ENCODE measurements at regions not wholly inside any gene's neighbourhood (a gene's known extent, or its start where the extent isn't known, plus 50 kb on each side); places are given as distances from the start of the nearest gene placed in this dataset.
A peak's percentile ranks its signal among the peaks of the same experiment; 100 is the strongest.

DNA sequence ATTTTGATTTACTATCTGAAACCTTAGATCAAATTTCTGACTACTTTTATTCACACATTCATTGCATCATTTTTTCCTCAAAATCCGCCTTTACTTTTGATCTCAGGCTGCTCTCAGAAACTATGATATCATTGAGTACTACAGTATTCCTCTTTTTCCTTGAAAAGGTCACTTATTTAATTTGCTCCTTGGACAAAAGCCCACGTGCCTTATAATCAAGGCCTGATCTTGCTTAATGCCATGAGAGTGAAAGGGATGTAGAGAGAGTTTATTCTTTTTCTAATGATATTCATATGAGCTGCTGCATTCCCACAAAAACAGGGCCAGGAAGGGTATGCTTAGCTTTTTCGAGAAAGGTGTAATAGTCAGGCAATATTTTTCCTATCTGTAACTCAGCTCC, 327.0 kb downstream of the ETS1 start:
- DNase-seq, result no peak

DNA sequence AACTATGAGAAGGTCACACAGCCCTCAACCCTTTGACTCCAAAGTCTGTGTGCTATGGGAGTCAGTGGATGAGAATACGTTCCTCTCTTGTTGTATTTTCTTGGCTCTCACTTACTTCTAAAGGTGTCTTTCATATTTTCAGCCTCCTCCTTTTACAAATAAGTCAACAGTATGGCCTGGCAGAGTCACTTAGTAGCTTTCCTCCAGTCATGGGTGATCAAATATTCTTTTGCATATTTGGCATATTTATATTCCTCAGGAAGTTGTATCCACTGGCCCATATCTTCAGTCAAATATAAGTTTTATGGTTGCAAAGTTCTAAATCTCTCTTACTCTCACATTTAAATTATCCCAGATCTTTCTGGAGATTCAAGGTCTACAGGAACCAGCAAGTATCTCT, 327.5 kb downstream of the ETS1 start:
- no peak for DNase-seq

DNA sequence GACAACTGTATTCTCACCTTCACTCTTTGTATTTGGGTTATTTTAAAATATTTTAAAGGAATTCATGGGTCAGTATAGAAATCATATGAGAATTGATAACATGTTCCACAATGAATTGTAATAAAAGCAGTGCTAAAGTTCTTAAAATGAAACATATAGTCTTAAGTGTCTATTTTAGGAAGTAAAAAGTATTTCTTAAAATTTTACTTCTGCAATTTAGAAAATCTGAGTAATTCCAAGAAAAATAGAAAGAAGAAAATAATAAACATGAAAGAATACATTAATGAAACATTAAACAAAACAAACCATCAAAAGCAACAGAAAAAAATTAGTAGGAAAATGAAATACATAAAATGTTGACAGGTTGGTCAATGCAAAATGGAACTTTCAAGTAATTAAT, 332.4 kb downstream of the ETS1 start:
- no peak for DNase-seq

DNA sequence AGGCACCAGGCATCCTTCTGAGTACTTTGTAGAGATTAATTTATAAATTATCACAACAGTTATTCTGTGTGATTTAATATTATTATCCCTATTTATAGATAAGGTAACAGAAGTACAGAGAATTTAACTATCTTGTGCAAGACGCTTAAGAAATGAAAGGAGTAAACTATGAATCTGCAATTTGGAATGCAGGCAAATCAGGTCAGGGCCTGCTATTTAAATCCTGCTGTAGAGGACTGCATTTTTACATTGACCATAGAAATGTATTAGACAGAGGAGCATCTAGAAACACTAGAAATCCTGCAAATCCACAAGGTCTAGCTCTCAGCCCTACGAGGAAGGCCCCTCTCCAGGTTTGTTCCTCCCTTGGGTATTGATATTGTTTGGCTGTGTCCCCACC, 336.2 kb downstream of the ETS1 start:
- DNase-seq, result no peak

DNA sequence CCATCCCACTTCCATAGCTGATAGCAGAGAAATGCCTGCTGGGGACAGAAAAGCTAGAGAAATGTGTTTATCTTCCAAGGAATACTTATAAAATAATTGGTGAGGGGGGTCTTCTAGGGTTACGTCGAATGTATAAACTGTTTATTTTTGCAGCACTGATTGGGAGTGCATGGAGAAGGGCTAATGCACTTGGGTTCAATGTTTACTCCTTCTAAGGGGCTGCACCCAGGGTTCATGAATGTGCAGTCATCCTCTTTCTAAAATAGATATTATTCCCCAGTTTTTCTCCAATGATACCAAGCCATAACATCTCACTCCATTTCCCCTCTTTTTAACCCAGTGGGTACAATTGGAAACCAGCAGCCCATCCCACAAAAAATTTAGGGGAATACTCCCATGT, 336.9 kb downstream of the ETS1 start:
- DNase-seq, result no peak

DNA sequence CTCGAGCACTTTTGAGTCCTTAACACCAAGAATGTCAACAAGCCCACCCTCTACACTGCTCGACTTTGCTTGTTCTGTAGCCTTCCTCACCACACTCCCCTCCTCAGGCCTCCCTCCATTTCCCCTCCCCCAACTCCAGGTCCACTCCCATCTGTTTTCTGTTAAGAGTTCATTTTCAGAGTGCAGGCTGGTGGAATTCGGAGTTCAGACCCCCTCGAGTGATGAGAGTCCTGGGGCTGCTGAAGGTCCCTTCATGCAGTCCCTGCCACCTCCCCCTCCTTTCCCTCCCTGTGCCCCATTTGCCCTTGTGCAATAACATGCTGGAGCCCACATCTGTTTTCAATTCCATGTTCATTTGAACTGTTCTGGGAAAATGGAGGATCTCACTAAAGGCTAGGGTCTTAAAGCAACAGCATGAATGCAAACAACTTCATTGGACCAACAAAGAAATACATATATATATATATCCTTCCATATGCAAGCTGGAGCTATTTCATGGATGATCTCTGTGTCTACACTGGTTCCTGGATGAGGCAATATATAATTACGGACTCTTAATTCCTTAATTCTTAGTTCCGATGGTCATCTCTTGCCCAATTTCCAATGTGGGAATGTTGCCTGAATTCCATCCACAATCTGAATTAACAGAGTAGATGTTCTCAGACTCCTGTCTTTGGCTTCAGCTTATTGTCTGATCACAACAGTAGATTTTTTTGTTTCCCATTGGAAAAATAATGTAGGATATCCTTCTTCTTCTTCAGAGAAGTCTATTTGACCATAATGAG, 340.4 kb downstream of the ETS1 start:
- no peak for DNase-seq

DNA sequence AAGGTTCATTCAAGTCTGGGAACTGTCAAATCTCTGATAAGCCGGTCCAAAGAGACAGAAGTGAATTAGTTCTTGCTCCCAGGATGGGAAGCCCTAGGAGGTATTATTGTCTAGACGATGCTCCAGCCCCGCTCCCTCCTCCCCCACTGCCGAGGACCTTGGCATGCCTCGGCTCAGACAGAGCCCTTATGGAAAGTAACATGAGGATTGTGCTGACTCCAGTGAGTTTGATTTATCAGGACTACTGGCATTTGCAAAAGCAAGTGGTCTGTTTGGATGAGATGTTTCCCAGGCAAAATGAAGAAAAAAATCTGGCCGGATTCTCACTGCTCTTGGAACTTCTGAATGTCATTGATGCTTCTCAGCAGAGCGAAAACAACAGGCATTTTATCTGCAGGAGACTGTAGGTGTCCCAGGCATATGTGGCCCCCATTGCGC, 341.0 kb downstream of the ETS1 start:
- DNase-seq, result peak in 1 of 2 donors; percentile 65

DNA sequence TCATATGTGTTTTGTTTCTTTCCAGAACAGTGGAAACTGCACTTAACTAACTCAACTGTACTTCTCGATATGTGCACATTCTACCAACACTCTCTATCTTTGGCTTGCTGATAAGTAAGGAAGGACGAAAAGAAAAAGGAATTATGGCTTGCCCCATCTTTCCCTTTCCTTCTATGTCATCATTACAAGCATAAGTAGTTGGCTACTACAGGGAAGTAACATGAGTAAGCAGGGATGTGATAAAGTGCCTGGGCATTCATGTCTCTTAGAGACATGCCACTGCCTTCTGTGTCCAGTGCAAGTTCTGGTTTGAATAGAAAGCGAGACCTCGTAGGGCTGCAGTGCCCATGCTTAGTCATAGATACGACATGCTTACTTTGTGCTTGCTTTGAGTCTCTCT, 342.5 kb downstream of the ETS1 start:
- DNase-seq, result no peak

DNA sequence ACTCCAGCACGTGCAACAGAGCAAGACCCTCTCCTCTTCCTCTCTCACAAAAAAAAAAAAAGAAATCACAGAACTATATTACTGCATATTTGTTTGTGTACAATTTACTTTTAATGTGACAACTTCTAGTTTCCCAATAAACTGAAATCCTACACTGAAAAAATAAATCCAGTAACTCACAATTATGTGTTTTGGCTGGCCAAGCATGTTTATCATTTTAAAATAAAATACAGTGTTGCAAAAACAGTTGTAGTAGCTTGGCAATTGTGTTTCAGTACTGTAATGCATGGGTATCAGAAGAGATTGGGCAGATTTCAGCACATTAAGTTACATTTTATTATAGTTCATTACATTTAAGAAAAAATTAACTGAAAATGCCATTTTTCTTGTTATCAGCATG, 344.9 kb downstream of the ETS1 start:
- DNase-seq, result peak in 1 of 2 donors; percentile 68

DNA sequence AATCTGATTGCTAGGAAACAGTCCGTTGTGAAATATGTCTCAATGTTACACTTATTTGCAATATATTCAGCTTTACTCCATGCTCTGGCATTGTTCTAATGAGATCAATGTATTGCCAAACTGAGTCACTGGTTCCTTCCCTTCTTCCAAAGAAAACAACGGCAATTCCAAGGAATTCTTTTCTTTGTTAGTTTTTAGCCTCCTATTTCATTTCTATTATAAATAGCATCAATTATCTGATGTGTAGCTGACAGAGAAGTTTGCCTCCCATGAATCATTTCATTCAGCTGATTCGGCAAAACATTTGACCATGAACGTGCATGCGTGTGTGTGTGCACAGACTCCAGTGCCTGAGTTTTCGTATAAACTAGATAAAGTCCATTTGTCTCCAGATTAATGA, 346.8 kb downstream of the ETS1 start:
- no peak for DNase-seq

DNA sequence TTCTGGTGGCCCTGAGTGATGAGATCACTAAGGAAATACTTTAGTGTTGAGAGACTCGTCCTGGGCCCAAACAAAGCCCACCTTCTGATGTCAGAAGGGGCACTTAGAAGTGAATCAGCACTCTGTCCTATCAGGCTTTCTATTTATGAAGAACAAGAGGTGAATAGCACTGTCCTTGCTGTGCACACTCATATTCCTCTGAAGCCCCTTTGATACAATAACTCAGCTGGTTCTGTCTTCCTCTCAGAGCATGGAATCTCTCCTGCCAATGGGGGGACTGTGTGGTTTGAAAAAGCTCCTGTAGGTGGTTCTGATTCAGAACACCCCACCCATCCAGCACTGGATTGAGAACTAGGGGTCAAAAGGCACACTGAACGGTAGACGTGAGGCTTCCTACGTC, 348.1 kb downstream of the ETS1 start:
- DNase-seq, result no peak

DNA sequence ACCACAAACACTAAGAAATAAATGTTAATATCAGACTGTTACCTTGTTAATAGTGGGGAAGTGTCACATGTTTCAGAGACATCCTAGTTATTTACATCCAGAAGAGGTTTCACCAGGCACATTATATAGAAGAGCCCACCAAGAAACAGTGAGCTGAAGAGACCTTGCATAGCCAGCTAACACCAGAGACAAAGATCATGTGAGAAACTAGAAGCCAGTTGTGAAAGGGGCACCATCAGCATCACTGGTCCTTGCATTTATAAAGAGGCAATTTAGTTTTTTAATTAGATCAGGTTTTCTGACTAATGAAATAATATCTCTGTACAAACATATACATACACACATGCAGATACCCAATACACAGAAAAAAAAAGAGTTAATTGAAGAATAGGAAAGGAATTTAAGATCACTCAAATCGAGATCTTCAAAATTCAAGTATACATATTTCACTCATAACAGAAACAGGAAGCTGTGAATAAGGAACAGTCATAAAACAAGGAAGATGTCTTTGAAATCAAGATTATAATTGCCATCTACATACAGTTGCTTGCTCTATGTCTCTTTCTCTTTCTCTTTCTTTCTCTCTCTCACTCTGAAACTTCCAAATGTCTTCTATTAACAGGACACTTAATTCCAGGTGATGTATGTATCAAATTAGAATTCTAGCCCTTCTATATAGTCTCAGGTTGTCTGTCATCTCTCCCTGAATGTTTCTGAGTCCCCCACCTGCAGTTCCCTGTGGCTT, 348.7 kb downstream of the ETS1 start:
- no peak for DNase-seq

DNA sequence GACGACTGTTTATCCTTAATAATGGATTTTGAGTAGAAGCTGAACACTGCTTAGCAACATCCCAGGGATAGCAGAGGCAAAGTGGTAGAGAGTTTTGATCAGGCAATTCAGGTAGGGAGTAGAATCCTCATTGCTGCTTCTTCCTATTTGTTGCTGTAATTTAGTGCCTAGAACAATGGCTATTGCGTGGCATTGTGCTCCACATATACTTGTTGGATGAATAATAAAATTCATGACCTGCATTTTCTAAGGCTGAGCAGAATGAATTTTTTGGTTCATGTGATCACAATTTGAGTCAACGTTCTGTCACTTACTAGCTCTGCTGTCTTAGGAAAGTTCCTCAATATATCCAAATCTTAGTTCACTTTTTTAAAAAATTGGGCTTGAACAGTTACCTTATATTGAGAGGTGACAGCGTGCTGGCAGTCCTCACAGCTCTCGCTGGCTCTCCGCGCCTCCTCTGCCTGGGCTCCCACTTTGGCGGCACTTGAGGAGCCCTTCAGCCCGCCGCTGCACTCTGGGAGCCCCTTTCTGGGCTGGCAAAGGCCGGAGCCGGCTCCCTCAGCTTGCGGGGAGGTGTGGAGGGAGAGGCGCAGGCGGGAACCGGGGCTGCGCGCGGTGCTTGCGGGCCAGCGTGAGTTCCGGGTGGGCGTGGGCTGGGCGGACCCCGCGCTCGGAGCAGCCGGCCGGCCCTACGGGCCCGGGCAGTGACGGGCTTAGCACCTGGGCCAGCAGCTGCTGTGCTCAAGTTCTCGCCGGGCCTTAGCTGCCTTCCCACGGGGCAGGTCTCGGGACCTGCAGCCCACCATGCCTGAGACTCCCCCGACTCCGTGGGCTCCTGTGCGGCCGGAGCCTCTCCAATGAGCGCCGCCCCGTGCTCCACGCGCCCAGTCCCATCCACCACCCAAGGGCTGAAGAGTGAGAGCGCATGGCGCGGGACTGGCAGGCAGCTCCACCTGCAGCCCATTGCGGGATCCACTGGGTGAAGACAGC, 350.6 kb downstream of the ETS1 start:
- no peak for DNase-seq

DNA sequence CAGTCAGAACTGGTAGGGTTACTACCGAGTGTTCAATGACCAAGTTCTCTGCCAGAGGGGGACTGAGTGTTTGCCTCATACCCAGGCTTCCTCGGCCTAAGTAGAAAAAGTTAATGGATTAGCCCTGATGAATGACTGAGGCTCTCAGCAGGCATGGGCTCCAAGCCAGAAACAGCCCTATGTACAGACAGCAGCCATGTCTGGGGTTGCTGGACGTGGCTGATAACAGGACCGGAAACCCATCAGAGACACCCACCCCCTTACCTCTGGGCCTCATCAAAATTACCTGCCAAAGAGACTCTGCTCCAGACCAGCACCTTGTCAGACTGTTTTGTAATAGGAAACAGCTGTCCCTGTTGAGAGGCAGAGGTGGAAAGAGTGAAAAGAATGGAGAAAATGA, 351.4 kb downstream of the ETS1 start:
- DNase-seq, result no peak

DNA sequence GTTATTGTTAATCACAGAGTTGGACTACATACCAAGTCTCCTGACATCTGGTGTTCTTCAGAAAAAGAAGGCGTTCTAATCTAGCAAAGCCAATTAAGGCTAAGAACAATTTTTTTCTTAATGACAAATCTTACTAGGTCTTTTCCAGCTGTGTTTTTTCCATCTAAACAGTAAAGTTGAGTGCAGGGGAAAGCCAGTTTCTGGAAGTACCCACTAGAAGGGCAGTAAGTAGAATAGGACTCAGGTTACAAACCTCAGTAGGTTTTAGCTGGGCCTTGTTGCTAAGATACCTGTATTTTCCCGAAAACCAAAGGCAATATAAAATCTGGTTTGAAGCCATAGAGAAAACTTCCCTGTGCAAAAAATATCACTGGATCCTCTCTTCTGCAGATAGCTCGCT, 351.9 kb downstream of the ETS1 start:
- DNase-seq, result no peak

DNA sequence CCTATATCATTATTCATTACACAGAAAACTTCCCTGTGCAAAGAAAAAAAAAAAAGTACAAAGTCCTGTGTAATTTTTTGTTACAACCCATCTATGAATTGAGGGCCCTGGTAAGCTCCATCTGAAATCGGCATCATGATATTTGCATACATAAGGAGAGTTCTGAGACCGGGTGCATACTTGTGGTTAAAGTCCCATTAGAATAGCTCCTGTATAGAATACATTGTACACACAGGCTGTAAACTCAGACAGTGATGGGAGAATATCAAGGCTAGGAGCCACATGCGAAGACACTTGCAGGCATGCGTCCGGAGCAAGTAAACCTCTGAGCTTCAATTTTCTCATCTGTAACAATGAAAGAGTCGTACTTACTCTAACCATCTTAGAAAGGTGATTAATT, 353.2 kb downstream of the ETS1 start:
- no peak for DNase-seq

DNA sequence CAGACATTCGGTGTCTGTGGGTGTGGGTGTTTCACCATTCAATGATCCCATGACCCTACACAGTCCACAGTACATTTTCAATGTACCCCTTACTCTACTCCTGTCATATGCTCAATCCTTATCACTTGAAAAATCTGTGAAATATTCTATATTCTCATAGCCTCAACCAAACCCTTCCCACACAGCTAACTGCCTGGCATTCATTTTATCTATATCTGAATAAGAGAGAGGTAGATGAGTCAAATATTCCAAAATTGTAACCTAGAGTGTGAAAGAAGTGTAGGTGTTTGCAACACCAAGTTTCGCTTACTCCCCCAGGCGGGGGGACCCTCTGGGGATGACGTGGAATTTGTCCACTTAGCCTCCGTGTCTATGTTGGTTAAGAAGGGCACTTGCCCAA, 354.8 kb downstream of the ETS1 start:
- DNase-seq, result no peak

DNA sequence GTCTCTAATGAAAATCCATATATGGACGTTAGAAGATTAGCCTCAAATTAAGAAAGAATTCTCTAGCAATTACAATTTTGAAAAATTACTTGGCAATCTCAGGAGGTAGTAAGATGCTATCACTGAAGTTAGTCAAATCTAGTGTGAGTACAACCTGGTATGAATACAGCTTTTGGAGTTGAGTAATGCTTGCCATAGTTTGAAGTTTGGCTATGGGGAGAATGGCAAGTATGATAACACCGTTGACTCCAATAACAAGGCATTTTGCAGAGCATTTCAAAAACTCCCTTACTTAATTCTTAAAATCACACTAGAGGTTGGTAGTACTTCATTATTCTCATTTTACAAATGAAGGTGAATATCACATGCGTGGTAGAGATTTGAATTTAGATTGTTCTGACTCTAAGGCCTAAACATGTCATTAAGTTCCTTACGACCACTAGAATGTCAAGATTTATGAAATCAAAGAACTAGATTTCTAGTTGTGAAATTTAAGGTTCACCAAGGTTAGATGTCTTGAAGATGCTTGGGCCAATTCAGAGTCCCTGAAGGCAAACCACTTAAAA, 355.4 kb downstream of the ETS1 start:
- no peak for DNase-seq

DNA sequence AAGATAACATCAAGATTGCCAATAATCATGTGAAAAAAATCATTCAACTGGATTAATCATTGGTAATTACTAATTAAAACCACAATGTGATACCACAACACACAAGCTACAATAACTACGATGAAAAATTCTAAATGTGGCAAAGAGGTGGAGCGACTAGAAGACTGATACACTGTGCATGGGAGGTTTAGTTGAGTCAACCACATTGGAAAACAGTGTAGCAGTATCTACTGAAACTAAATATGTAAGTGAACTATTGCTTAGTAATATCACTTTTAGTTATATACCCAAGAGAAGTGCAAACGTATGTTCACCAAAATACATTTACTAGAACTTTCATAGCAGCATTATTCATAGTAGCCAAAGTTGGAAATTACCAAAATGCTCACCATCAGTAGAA, 359.9 kb downstream of the ETS1 start:
- DNase-seq, result no peak

DNA sequence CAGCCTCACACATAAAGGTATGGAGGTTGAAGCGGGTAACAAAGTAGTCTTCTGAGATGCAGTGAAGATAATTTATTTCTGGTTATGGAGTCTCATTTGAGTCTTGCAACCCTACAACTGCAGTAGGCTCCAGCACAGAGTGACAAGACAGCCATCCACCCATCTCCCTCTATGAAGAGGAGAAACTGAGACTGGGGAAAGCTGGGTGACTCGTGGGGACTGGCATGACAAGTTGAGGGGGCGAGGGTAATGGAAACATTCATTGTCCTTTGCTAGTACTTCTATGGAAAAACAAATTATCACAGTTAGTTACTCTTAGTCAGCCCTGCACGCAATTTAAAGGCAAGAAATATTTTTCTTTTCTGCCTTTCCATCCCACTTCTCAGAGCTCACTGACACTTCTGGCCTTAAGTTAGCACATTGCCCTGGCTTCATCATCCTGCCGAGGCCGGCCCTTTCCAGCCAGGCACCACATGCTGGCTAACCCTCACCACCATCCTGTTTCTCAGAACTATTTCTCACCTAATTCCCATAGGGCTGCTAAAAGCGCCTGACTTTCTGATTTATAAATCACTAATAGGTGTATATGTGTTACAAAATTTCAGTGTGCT, 361.1 kb downstream of the ETS1 start:
- no peak for DNase-seq

DNA sequence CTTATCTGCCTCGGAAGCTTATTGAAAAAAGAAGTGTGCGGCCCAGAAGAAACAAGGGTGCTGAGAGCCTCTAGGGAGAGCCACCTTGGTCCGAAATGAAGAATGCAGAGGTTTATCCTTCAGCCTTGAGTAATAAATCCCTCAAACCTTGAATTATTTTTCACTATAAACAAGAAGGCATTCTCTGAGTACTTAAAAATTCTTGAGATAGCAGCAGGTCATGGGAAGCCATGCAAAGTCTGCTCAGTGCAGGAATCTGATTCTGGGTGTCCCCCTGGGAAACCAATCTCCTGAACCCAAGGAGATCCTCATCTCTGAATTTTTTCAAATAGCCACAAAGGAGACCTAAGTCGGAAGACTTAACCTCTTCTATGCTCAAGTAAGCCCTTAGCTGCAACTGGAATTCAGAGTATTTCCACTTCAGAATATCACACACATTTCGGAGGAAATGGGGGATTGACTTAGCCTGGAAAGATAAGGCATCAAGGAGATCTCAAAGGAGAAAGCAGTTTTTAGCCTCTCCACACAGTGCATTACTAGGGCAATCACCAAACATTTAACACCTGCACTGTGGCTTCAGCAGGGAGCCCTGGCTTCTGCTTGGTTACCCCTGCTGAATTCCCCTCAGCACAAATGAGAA, 365.0 kb downstream of the ETS1 start:
- DNase-seq, result no peak
